IMR-90 (cell line): ENCODE measurements at regions not wholly inside any gene's neighbourhood (a gene's known extent, or its start where the extent isn't known, plus 50 kb on each side); places are given as distances from the start of the nearest gene placed in this dataset.
"Not testable (repeated sequence)": the region's sequence is repeated elsewhere in the genome, so short reads cannot be mapped to it uniquely, and the experiment has no call there.

Experiments used
- BHLHE40 ChIP-seq: fragments of 150-350 bp; IDR thresholded peaks from 2 replicates; pipeline ENCODE4 v1.6.1; 2016; ENCODE audit warnings: mild to moderate bottlenecking, low read depth, low read length
- FOS ChIP-seq: fragments of 150-350 bp; IDR thresholded peaks from 2 replicates; pipeline ENCODE4 v1.6.1; 2016; ENCODE audit warnings: low read depth, low read length
- MAFK ChIP-seq: IDR thresholded peaks from 2 replicates; pipeline ENCODE4 v1.6.1; 2012; ENCODE audit warnings: low read depth, low read length, improper control_type of control experiment
- MAZ ChIP-seq: IDR thresholded peaks from 2 replicates; pipeline ENCODE4 v1.6.1; 2012; ENCODE audit warnings: low read depth, mild to moderate bottlenecking, low read length, improper control_type of control experiment, moderate library complexity, borderline replicate concordance
- MXI1 ChIP-seq: IDR thresholded peaks from 2 replicates; pipeline ENCODE4 v1.6.1; 2012; ENCODE audit warnings: low read depth, mild to moderate bottlenecking, low read length, moderate library complexity, borderline replicate concordance
- POLR2A ChIP-seq: IDR thresholded peaks from 2 replicates; pipeline ENCODE4 v1.6.1; 2012; ENCODE audit warnings: mild to moderate bottlenecking, low read depth, low read length
- RAD21 ChIP-seq: IDR thresholded peaks from 2 replicates; pipeline ENCODE4 v1.6.1; 2012; ENCODE audit warnings: low read length, improper control_type of control experiment
- RCOR1 ChIP-seq: IDR thresholded peaks from 2 replicates; pipeline ENCODE4 v1.6.1; 2012; ENCODE audit warnings: mild to moderate bottlenecking, low read length, improper control_type of control experiment; ENCODE audit not compliant: insufficient replicate concordance
- RFX5 ChIP-seq: IDR thresholded peaks from 2 replicates; pipeline ENCODE4 v1.8.0; 2012; ENCODE audit warnings: low read depth, mild to moderate bottlenecking, low read length, moderate library complexity
- SMC3 ChIP-seq: fragments of 150-350 bp; IDR thresholded peaks from 2 replicates; pipeline ENCODE4 v1.6.1; 2016; ENCODE audit warnings: low read depth, mild to moderate bottlenecking, antibody characterized with exemption, low read length, moderate library complexity
- TF ChIP-seq, protein P1 (sequence below): conservative IDR thresholded peaks from 2 replicates; pipeline ENCODE4 v1.5.1; 2012; ENCODE audit warnings: mild to moderate bottlenecking, low read depth, low read length, improper control_type of control experiment

DNA sequence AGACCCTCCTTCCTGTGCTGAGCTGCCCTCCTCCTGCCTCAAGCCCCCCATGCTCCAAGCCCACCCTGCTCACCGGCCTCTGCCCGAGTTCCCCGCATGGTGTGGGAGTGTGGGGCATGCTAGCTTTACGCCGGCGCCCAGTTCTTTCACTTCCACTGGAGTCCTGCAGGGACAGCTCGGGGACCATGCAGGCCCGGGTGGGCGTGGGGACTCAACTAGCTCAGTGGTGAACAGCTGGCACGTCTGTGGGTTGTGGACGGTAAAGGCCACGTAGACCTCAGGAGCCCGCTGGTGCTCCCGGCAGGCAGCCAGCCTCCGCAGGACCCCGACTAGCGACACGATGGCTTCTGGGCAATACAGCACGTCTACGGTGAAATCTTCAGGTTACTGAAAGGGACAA lies 180.4 kb downstream of the ADRA2C start:
- TF ChIP-seq POLR2A, RFX5, SMC3, BHLHE40, MAFK, RCOR1, RAD21, FOS, MAZ, MXI1: not testable (repeated sequence)
- TF ChIP-seq, protein P1, sequence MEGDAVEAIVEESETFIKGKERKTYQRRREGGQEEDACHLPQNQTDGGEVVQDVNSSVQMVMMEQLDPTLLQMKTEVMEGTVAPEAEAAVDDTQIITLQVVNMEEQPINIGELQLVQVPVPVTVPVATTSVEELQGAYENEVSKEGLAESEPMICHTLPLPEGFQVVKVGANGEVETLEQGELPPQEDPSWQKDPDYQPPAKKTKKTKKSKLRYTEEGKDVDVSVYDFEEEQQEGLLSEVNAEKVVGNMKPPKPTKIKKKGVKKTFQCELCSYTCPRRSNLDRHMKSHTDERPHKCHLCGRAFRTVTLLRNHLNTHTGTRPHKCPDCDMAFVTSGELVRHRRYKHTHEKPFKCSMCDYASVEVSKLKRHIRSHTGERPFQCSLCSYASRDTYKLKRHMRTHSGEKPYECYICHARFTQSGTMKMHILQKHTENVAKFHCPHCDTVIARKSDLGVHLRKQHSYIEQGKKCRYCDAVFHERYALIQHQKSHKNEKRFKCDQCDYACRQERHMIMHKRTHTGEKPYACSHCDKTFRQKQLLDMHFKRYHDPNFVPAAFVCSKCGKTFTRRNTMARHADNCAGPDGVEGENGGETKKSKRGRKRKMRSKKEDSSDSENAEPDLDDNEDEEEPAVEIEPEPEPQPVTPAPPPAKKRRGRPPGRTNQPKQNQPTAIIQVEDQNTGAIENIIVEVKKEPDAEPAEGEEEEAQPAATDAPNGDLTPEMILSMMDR: not testable (repeated sequence)
